Hepatocyte (in vitro differentiated cells): ENCODE measurements at regions not wholly inside any gene's neighbourhood (a gene's known extent, or its start where the extent isn't known, plus 50 kb on each side); places are given as distances from the start of the nearest gene placed in this dataset.

Experiments used
- CTCF ChIP-seq: fragments of 200-600 bp; sonication (generic); IDR thresholded peaks from 2 replicates; pipeline ENCODE4 v1.5.1; 2016; ENCODE audit warnings: antibody characterized with exemption, mild to moderate bottlenecking; ENCODE audit not compliant: poor library complexity
- EZH2 ChIP-seq: fragments of 200-600 bp; sonication (generic); IDR thresholded peaks from 2 replicates; pipeline ENCODE4 v1.6.1; 2016; ENCODE audit warnings: antibody characterized with exemption, mild to moderate bottlenecking, borderline replicate concordance

GRCh38 chr10:90064295-90064694 is 362.9 kb downstream of the KIF20B start:
- TF ChIP-seq CTCF (no peak), EZH2 (no peak)
